Gastrocnemius medialis (tissue), 4 donors: ENCODE measurements at regions not wholly inside any gene's neighbourhood (a gene's known extent, or its start where the extent isn't known, plus 50 kb on each side); places are given as distances from the start of the nearest gene placed in this dataset.

Experiments used
- ATAC-seq, 2 donors: fragments of 150-250 bp; one replicate each; pipeline ENCODE4 v1.9.1; 2016
- DNase-seq, 2 donors: peaks; one replicate each; pipeline ENCODE4 v3.0.0-alpha.2; 2019
- H3K27ac ChIP-seq, 4 donors: fragments of 200-600 bp; sonication (generic); 1 replicate in 1 of 4; 2 replicates in 3 of 4; pipeline ENCODE4 v1.5.1; 2016 to 2018; ENCODE audit warnings: mild to moderate bottlenecking in 2 of 4, moderate library complexity in 1 of 4
- H3K27me3 ChIP-seq, 3 donors: fragments of 200-600 bp; sonication (generic) in 2 of 3; 1 replicate in 1 of 3; 2 replicates in 2 of 3; pipeline versions ENCODE4 v1.5.1 to v1.6.0; 2016 to 2019; ENCODE audit warnings: mild to moderate bottlenecking in 1 of 3, moderate library complexity in 1 of 3
- H3K36me3 ChIP-seq, 2 donors: fragments of 200-600 bp; sonication (generic) in 1 of 2; one replicate each; pipeline ENCODE4 v1.5.1; 2017 to 2018
- H3K4me1 ChIP-seq, 2 donors: fragments of 200-600 bp; sonication (generic) in 1 of 2; one replicate each; pipeline ENCODE4 v1.5.1; 2016 to 2017; ENCODE audit warnings: mild to moderate bottlenecking in 2 of 2
- H3K4me3 ChIP-seq, 4 donors: fragments of 200-600 bp; sonication (generic) in 3 of 4; 1 replicate in 1 of 4; 2 replicates in 3 of 4; pipeline ENCODE4 v1.5.1; 2016 to 2019; ENCODE audit warnings: mild to moderate bottlenecking in 2 of 4
- H3K9me3 ChIP-seq, 3 donors: fragments of 200-600 bp; sonication (generic) in 2 of 3; 1 replicate in 1 of 3; 2 replicates in 2 of 3; pipeline ENCODE4 v1.5.1; 2016 to 2019
- POLR2A ChIP-seq, 2 donors: fragments of 450-650 bp; IDR thresholded peaks; one replicate each; pipeline ENCODE4 v1.6.1; 2017; ENCODE audit warnings: antibody characterized with exemption in 2 of 2, mild to moderate bottlenecking in 2 of 2, moderate library complexity in 2 of 2
- in situ Hi-C, 4 donors: fragments of 200-750 bp; cut with MboI; loops; one replicate each; pipeline versions ENCODE4 v1.15.0 to v1.8.0; 2017; ENCODE audit warnings: low sequenced_read_pairs in 4 of 4
- intact Hi-C: fragments of 100-400 bp; cut with DNase I; formaldehyde crosslinking; loops from one replicate; pipeline ENCODE4 v1.15.1; 2023; ENCODE audit warnings: low total_unique reads
- TF ChIP-seq, protein P1 (sequence below), 5 experiments: fragments of 450-650 bp in 3 of 5; fragments of 200-600 bp in 2 of 5; sonication (generic) in 2 of 5; IDR thresholded peaks in 4 of 5; conservative IDR thresholded peaks in 1 of 5; 1 replicate in 4 of 5; 2 replicates in 1 of 5; pipeline ENCODE4 v1.5.1; 2016 to 2019; ENCODE audit warnings: antibody characterized with exemption in 5 of 5, mild to moderate bottlenecking in 3 of 5, moderate library complexity in 3 of 5

DNA sequence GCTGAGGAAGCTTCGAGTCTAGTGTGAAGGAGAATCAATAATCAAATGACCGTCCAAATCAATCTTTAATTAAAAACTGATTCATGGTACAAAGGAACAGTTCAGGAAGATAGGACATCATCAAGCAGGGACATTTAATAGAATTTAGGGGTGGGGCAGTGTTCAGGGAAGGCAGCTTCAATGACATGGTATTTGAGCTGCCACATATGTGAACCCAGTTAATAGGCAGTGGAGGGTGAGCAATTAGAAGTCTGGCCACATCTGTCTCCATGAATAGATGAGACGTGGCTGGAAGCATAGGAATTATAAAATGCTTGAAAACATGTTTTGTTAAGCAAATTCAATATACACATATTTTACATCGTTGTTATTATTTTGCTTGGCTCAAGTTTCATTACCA, 362.7 kb downstream of the PRDM2 start:
- in situ Hi-C loops = no loop called here
- no peaks in the 10 kb centered on the region for H3K36me3 ChIP-seq
- TF ChIP-seq, protein P1, sequence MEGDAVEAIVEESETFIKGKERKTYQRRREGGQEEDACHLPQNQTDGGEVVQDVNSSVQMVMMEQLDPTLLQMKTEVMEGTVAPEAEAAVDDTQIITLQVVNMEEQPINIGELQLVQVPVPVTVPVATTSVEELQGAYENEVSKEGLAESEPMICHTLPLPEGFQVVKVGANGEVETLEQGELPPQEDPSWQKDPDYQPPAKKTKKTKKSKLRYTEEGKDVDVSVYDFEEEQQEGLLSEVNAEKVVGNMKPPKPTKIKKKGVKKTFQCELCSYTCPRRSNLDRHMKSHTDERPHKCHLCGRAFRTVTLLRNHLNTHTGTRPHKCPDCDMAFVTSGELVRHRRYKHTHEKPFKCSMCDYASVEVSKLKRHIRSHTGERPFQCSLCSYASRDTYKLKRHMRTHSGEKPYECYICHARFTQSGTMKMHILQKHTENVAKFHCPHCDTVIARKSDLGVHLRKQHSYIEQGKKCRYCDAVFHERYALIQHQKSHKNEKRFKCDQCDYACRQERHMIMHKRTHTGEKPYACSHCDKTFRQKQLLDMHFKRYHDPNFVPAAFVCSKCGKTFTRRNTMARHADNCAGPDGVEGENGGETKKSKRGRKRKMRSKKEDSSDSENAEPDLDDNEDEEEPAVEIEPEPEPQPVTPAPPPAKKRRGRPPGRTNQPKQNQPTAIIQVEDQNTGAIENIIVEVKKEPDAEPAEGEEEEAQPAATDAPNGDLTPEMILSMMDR (IDR thresholded peaks at IDR 0.05 in 4 of 5, conservative IDR thresholded peaks at IDR 0.05 in 1 of 5) = no peak
- no peak for TF ChIP-seq POLR2A (IDR thresholded peaks at IDR 0.05)
- no peak overlapping the region for H3K4me3 ChIP-seq
- ATAC-seq = no peak
- intact Hi-C loops = no loop called here
- no peaks in the 10 kb centered on the region for H3K9me3 ChIP-seq
- no peak overlapping the region for H3K27ac ChIP-seq
- no peak for DNase-seq
- no peaks in the 10 kb centered on the region for H3K27me3 ChIP-seq
- no peaks in the 10 kb centered on the region for H3K4me1 ChIP-seq

DNA sequence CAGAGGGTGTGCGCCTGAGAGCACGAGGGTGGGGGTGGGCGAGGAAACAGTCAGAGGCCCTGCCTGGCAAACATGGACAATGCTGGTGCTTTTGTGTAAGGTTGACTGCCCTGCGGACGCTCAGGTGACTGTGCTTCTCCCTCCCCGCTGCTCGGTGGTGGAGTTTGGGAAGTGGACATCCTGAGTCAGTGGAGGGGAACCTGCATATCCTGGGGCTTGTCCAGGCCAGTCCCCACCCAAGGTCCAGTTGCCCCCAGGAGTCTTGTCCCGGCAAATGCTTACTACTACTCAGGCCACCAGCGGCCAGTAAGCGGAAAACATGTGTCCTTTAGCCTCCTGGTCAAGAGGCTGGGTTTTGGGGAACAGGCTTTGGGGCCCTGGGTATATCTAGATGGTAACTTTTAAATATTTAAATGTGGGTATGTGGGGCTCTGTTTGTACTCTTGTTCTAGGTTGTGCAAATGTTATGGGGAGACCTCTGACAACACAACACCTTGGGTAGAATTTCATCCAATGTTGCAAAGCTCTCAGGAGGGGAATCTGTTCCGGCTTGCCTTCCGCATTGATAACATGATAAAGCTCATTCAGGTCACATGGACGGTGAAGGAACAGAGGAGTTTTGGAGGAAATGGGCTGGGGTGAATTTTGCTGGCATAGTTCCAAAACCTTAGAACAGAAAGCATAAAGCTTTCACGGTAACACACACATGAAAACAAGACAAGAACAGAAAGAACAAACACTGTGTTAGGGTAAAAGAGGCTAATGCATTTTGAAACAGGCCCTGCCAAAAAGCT, 364.9 kb downstream of the PRDM2 start:
- intact Hi-C loops (no loop called here), in situ Hi-C loops (no loop called here)
- DNase-seq = no peak
- no peak for ATAC-seq
- no peaks in the 10 kb centered on the region for H3K27me3 ChIP-seq
- TF ChIP-seq POLR2A (IDR thresholded peaks at IDR 0.05) = no peak
- no peak overlapping the region for H3K27ac ChIP-seq
- no peaks in the 10 kb centered on the region for H3K9me3 ChIP-seq
- H3K36me3 ChIP-seq = no peaks in the 10 kb centered on the region
- H3K4me1 ChIP-seq = no peaks in the 10 kb centered on the region
- no peak overlapping the region for H3K4me3 ChIP-seq

DNA sequence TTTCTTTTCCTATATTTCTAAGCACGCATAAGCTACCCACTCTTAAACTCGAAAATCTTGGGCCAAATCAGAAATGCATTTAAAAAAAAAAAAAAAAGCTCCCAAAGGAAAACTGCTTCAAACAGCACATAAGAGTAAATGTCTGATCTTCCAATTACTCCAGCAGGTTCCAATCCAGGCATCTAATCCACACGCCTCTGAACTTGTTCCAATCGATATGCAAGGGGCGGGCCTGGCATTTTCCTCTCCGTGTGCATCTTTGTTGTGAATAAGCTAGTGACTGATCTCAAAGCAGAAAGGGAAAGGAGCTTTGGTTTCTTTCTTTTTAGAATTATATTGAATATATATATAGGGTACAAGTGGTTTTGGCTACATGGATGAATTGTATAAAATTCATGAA, 365.5 kb downstream of the PRDM2 start:
- DNase-seq (no peak), ATAC-seq (no peak)
- no peaks in the 10 kb centered on the region for H3K9me3 ChIP-seq
- H3K27me3 ChIP-seq = no peaks in the 10 kb centered on the region
- no peak overlapping the region for H3K4me3 ChIP-seq
- no peaks in the 10 kb centered on the region for H3K4me1 ChIP-seq
- in situ Hi-C loops (no loop called here), intact Hi-C loops (no loop called here)
- TF ChIP-seq POLR2A (IDR thresholded peaks at IDR 0.05) = no peak
- TF ChIP-seq, protein P1 (IDR thresholded peaks at IDR 0.05 in 4 of 5, conservative IDR thresholded peaks at IDR 0.05 in 1 of 5) = no peak
- no peak overlapping the region for H3K27ac ChIP-seq
- no peaks in the 10 kb centered on the region for H3K36me3 ChIP-seq

DNA sequence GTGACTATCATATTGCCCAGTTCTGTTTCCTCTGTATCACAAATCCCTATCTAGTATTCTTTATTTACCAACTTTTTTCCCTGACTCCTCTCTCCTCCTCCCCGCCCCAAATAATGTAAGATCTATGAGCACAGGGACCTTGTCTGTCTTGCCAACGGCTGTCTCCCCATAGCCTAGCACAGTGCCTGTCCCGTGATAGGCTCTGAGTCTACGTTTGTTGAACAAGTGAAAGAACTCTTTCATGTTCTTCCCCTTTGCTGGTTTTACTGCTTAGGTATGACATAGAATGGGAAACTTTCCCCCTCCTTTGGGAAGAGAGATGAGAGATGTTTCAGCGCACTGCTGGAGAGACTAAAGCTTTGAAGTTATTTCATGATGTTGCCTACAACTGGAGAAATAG, 367.0 kb downstream of the PRDM2 start:
- Histone ChIP-seq H3K9me3 (no peaks in the 10 kb centered on the region), H3K27me3 (no peaks in the 10 kb centered on the region), H3K36me3 (no peaks in the 10 kb centered on the region), H3K27ac (no peak overlapping the region), H3K4me1 (no peaks in the 10 kb centered on the region), H3K4me3 (no peak overlapping the region)
- in situ Hi-C loops (no loop called here), intact Hi-C loops (no loop called here)
- ATAC-seq (no peak), DNase-seq (no peak)
- TF ChIP-seq, protein P1 (IDR thresholded peaks at IDR 0.05 in 4 of 5, conservative IDR thresholded peaks at IDR 0.05 in 1 of 5) = no peak
- TF ChIP-seq POLR2A (IDR thresholded peaks at IDR 0.05) = no peak

DNA sequence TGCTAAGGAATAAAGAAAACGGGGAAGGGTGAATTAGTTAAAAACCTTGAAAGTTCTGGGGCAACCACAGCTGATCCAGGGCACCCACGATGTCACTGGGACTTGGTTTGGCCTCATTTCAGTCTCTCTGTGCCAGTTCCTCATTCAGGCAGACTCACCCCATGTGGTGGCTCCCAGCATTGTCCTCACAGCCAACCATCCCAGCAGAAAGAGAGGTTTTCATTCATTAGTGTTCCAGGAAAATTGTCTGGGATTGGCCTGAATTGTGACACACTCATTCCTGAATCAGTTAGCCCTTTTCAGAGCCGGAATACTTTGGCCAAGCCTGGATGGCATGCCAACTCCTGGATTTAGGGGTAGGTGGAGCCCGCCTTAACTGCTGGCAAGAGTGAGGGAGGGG, 367.7 kb downstream of the PRDM2 start:
- Histone ChIP-seq H3K4me3 (no peak overlapping the region), H3K4me1 (no peaks in the 10 kb centered on the region), H3K27me3 (no peaks in the 10 kb centered on the region), H3K27ac (no peak overlapping the region), H3K9me3 (no peaks in the 10 kb centered on the region), H3K36me3 (no peaks in the 10 kb centered on the region)
- in situ Hi-C loops = no loop called here
- DNase-seq (no peak), ATAC-seq (no peak)
- TF ChIP-seq, protein P1 (IDR thresholded peaks at IDR 0.05 in 4 of 5, conservative IDR thresholded peaks at IDR 0.05 in 1 of 5) = no peak
- TF ChIP-seq POLR2A (IDR thresholded peaks at IDR 0.05) = no peak
- intact Hi-C loops = no loop called here
